ENCODE measurements at regions not wholly inside any gene's neighbourhood (a gene's known extent, or its start where the extent isn't known, plus 50 kb on each side); places are given as distances from the start of the nearest gene placed in this dataset.

DNA sequence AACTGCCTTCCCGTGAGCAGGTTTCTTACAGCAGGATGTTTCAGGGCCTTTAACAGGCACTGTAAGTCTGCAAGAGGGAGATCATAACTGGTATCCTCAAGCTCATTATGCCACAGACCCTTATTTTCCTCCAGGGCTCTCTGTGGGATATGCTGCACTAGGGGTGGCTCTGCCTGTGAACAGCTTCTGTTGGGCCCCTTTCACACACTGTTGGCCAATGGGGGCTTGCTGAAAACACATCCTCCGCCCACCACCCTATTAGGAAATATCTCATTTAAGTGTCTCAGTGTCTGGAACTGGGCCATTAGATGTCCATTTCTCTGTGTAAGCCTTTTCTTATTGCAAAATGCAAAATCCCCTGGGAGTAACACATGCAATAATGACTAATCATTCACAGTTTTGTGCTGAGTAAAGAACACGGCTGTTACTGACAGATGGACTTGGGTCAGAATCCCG, 414.3 kb upstream of the HS6ST1 start:
- no peak for DNase-seq (ENCODE audit: low spot score in 2 of 2)
- Histone ChIP-seq H3K27ac (no peak overlapping the region), H3K4me3 (no peak overlapping the region), H3K9me3 (no peaks in the 10 kb centered on the region), H3K27me3 (no peaks in the 10 kb centered on the region), H3K4me1 (peaks cover 8 to 9% of the 10 kb centered on the region in 2 donors), H3K36me3 (no peaks in the 10 kb centered on the region)
- intact Hi-C loops (cut with DNase I), result loop anchor here (10.0 kb wide), 1 partner anchor 408 kb away; no protein-coding TSS in a partner anchor
- TF ChIP-seq, protein P1, sequence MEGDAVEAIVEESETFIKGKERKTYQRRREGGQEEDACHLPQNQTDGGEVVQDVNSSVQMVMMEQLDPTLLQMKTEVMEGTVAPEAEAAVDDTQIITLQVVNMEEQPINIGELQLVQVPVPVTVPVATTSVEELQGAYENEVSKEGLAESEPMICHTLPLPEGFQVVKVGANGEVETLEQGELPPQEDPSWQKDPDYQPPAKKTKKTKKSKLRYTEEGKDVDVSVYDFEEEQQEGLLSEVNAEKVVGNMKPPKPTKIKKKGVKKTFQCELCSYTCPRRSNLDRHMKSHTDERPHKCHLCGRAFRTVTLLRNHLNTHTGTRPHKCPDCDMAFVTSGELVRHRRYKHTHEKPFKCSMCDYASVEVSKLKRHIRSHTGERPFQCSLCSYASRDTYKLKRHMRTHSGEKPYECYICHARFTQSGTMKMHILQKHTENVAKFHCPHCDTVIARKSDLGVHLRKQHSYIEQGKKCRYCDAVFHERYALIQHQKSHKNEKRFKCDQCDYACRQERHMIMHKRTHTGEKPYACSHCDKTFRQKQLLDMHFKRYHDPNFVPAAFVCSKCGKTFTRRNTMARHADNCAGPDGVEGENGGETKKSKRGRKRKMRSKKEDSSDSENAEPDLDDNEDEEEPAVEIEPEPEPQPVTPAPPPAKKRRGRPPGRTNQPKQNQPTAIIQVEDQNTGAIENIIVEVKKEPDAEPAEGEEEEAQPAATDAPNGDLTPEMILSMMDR (IDR thresholded peaks at IDR 0.05), result no peak

DNA sequence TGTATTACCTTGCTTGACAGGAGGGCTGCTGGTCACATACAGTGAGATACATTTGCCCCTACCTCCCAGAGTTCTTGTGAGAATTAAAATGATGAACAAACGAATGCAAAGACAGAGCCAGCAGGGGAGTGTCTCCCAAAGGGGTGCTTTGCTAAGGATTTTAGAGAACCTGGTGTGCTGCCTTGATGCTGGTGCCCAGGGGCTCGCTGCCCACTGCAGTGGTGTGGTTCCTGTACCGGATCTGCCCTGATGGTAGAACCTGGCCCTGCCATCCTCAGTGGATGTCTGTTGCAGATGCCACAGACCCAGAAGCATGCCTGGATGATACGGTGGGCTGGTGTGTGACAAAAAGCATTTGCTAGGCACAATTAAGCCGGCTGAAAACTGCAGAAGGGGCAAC, 414.8 kb upstream of the HS6ST1 start:
- TF ChIP-seq, protein P1 (IDR thresholded peaks at IDR 0.05), result no peak
- Histone ChIP-seq H3K36me3 (no peaks in the 10 kb centered on the region), H3K4me1 (peaks cover 8 to 9% of the 10 kb centered on the region in 2 donors), H3K27ac (no peak overlapping the region), H3K27me3 (no peaks in the 10 kb centered on the region), H3K9me3 (no peaks in the 10 kb centered on the region), H3K4me3 (no peak overlapping the region)
- DNase-seq (ENCODE audit: low spot score in 2 of 2), result no peak
- intact Hi-C loops (cut with DNase I), result loop anchor here (10.0 kb wide), 1 partner anchor 409 kb away; no protein-coding TSS in a partner anchor

DNA sequence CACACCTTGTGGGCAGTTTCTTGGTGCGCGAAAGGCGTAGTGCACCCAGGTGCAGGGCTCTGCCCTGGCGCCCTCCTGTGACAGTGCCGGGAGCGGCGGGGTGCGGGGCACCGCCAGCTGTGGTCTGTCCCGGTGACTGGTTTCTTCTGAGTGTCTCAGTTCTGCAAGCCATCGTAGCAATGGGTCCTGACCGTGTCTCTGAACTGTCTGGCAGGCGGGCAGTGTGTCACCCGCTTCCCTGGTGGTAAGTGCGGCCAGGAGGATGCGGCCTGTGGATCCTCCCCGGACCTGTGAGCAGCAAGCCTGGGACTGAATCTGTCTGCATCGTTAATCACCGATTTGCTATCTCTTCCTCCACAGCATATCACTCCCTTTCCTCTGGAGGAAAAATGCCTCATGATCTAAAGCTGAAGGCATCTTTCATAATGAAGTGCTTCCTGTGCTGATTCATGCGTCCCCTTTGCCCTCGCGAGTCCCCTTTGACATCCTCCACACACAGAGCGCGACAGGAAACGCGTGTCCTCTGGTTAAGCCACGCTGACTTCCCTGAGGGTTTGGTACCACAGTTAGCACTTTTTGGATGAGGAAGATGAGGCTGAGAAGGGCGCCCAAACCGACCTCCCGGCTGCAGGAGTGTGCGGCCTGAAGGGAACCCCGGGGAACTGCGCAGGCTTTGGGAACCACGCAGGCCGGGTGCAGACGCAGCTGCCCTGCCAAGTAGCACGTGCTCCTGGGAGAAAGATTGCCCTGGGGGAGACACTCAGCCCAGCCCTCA, 416.0 kb upstream of the HS6ST1 start:
- TF ChIP-seq, protein P1 (IDR thresholded peaks at IDR 0.05), result no peak
- Histone ChIP-seq H3K4me3 (no peak overlapping the region), H3K4me1 (peaks cover 8 to 9% of the 10 kb centered on the region in 2 donors), H3K27ac (no peak overlapping the region), H3K9me3 (no peaks in the 10 kb centered on the region), H3K27me3 (no peaks in the 10 kb centered on the region), H3K36me3 (no peaks in the 10 kb centered on the region)
- intact Hi-C loops (cut with DNase I), result loop anchor here (5.0 to 10.0 kb wide), 2 partner anchors 410 to 663 kb away; no protein-coding TSS in a partner anchor
- peak in 1 of 2 donors; percentile 73 for DNase-seq (ENCODE audit: low spot score in 2 of 2)

DNA sequence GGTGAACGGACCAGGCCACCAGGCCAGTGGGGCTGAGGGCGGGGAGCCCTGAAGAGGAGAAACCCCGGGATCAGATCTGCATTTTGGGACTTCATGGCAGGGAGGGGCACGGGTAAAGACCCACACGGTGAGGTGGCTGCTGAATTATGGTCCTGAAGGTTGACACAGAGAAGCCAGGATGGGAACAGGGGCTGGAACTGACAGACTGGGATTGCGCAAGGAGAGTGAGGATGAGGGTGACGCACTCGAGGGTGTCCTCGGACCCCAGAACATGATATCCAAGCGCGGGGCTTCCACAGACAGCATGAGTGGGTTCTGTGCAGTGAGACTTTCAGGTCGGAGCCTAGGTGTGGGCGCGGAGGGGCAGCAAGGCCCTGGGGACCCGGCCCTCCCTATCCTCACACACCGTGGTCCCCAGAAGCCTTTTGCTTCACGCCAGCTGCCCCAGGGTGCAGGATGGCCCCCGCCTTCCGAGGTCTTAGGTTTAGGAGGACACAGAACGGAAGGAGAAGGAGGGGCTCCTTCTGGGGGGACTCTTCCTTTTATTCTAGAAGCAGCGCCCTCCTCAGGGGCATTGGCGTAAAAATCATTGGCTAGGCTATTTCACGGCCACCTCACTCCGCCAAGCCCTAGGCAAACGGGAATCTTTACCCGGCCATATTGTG, 416.8 kb upstream of the HS6ST1 start:
- no peak for DNase-seq (ENCODE audit: low spot score in 2 of 2)
- H3K36me3 ChIP-seq, result no peaks in the 10 kb centered on the region
- no peak overlapping the region for H3K4me3 ChIP-seq
- H3K27ac ChIP-seq, result no peak overlapping the region
- TF ChIP-seq, protein P1 (IDR thresholded peaks at IDR 0.05), result no peak
- no peaks in the 10 kb centered on the region for H3K27me3 ChIP-seq
- no peaks in the 10 kb centered on the region for H3K9me3 ChIP-seq
- peaks cover 8 to 9% of the 10 kb centered on the region in 2 donors for H3K4me1 ChIP-seq
- intact Hi-C loops (cut with DNase I), result loop anchor here (5.0 to 10.0 kb wide), 2 partner anchors 411 to 662 kb away; no protein-coding TSS in a partner anchor

DNA sequence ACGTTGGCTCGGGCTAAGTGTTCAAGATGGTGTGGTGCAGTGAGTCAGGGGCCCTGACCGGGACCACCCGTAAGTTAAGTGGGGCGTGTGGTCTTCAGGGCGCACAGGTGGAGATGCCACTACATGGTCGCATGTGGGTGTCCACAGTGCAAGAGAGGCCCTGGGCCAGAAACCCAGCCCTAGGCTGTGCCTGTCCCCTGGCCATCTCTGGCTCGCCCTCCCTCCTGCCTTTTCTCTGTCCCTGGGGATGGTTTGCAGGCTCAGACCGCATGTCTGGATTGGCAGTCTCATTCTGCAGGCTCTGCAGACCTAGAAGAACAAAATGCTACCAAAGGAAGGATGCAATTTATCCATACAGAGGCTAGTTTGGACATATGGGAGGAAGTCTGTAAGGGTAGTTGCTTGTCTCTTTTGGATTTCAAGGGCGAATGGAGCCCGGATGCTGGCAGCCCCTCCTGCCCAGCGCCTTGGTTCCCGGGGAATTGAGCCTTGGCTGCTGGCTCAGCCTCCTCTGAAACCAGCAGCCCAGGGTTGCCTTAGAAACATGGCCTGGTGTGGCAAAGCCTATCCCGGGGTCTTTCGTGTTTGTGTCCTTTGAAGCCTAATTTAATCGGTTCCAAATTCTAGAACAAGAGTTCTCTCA, 417.5 kb upstream of the HS6ST1 start:
- intact Hi-C loops (cut with DNase I), result loop anchor here (5.0 to 10.0 kb wide), 2 partner anchors 411 to 661 kb away; no protein-coding TSS in a partner anchor

More for the DNA sequence above, 417.5 kb upstream of the HS6ST1 start:
- H3K4me3 ChIP-seq, result peak overlapping the region; percentile 50 to 58
- H3K27ac ChIP-seq, result no peak overlapping the region
- H3K4me1 ChIP-seq, result peaks cover 8 to 9% of the 10 kb centered on the region in 2 donors
- TF ChIP-seq, protein P1 (IDR thresholded peaks at IDR 0.05), result no peak
- H3K36me3 ChIP-seq, result no peaks in the 10 kb centered on the region
- no peaks in the 10 kb centered on the region for H3K27me3 ChIP-seq
- DNase-seq (ENCODE audit: low spot score in 2 of 2), result no peak
- H3K9me3 ChIP-seq, result no peaks in the 10 kb centered on the region
